Muscle layer of duodenum (tissue), 2 donors: ENCODE measurements at regions not wholly inside any gene's neighbourhood (a gene's known extent, or its start where the extent isn't known, plus 50 kb on each side); places are given as distances from the start of the nearest gene placed in this dataset.

Experiments
- H3K27ac ChIP-seq: one replicate; pipeline ENCODE4 v1.7.0; 2013; ENCODE audit warnings: mild to moderate bottlenecking, low read length
- H3K27me3 ChIP-seq: one replicate; pipeline ENCODE4 v1.7.0; 2013; ENCODE audit warnings: low read depth, mild to moderate bottlenecking, control low read depth, low read length
- H3K36me3 ChIP-seq, 2 donors: one replicate each; pipeline ENCODE4 v1.7.0; 2013; ENCODE audit warnings: low read length in 2 of 2, control low read depth in 1 of 2, mild to moderate bottlenecking in 1 of 2; ENCODE audit not compliant: insufficient read depth in 2 of 2, control insufficient read depth in 1 of 2
- H3K4me1 ChIP-seq, 2 donors: one replicate each; pipeline ENCODE4 v1.7.0; 2013; ENCODE audit warnings: low read length in 2 of 2, mild to moderate bottlenecking in 2 of 2, control low read depth in 1 of 2, moderate library complexity in 1 of 2; ENCODE audit not compliant: insufficient read depth in 2 of 2, control insufficient read depth in 1 of 2
- H3K4me3 ChIP-seq, 2 donors: one replicate each; pipeline ENCODE4 v1.7.0; 2013; ENCODE audit warnings: low read length in 2 of 2, low read depth in 1 of 2, mild to moderate bottlenecking in 1 of 2
- H3K9me3 ChIP-seq, 2 donors: one replicate each; pipeline ENCODE4 v1.7.0; 2013; ENCODE audit warnings: low read length in 2 of 2, control low read depth in 1 of 2, mild to moderate bottlenecking in 1 of 2; ENCODE audit not compliant: control insufficient read depth in 1 of 2
- donor health status: healthy.

- Histone ChIP-seq H3K27ac (no peak overlapping the region), H3K4me1 (no peaks in the 10 kb centered on the region), H3K36me3 (no peaks in the 10 kb centered on the region), H3K27me3 (no peaks in the 10 kb centered on the region), H3K4me3 (no peak overlapping the region), H3K9me3 (peaks cover 0 to 8% of the 10 kb centered on the region in 2 donors)
Measured at GRCh38 chr6:68575765-68576439, 59.2 kb upstream of the ADGRB3 start.

- H3K4me3 ChIP-seq, result no peak overlapping the region
- H3K4me1 ChIP-seq, result no peaks in the 10 kb centered on the region
- no peaks in the 10 kb centered on the region for H3K36me3 ChIP-seq
- H3K27ac ChIP-seq, result no peak overlapping the region
- H3K9me3 ChIP-seq, result peaks cover 0 to 11% of the 10 kb centered on the region in 2 donors
- H3K27me3 ChIP-seq, result no peaks in the 10 kb centered on the region
Measured at GRCh38 chr6:68572975-68573374, 62.1 kb upstream of the ADGRB3 start.

- peaks cover 0 to 12% of the 10 kb centered on the region in 2 donors for H3K9me3 ChIP-seq
- H3K4me1 ChIP-seq, result no peaks in the 10 kb centered on the region
- no peak overlapping the region for H3K4me3 ChIP-seq
- H3K27me3 ChIP-seq, result no peaks in the 10 kb centered on the region
- no peak overlapping the region for H3K27ac ChIP-seq
- H3K36me3 ChIP-seq, result no peaks in the 10 kb centered on the region
Measured at GRCh38 chr6:68572525-68572924, 62.6 kb upstream of the ADGRB3 start.

GRCh38 chr6:68559716-68560115 is 75.4 kb upstream of the ADGRB3 start:
- Histone ChIP-seq H3K27ac (no peak overlapping the region), H3K36me3 (no peaks in the 10 kb centered on the region), H3K9me3 (no peaks in the 10 kb centered on the region), H3K27me3 (no peaks in the 10 kb centered on the region), H3K4me1 (no peaks in the 10 kb centered on the region), H3K4me3 (no peak overlapping the region)

- H3K27ac ChIP-seq, result no peak overlapping the region
- H3K27me3 ChIP-seq, result no peaks in the 10 kb centered on the region
- H3K4me3 ChIP-seq, result no peak overlapping the region
- H3K36me3 ChIP-seq, result no peaks in the 10 kb centered on the region
- no peaks in the 10 kb centered on the region for H3K9me3 ChIP-seq
- no peaks in the 10 kb centered on the region for H3K4me1 ChIP-seq
Measured at GRCh38 chr6:68559070-68559469, 76.0 kb upstream of the ADGRB3 start.

- no peak overlapping the region for H3K27ac ChIP-seq
- no peaks in the 10 kb centered on the region for H3K27me3 ChIP-seq
- H3K4me3 ChIP-seq, result no peak overlapping the region
- no peaks in the 10 kb centered on the region for H3K36me3 ChIP-seq
- H3K4me1 ChIP-seq, result no peaks in the 10 kb centered on the region
- peaks cover 0 to 3% of the 10 kb centered on the region in 2 donors for H3K9me3 ChIP-seq
Measured at GRCh38 chr6:68546620-68547019, 88.5 kb upstream of the ADGRB3 start.

GRCh38 chr6:68544450-68544849 is 90.6 kb upstream of the ADGRB3 start:
- Histone ChIP-seq H3K27ac (no peak overlapping the region), H3K4me1 (no peaks in the 10 kb centered on the region), H3K27me3 (no peaks in the 10 kb centered on the region), H3K9me3 (peaks cover 0 to 3% of the 10 kb centered on the region in 2 donors), H3K36me3 (no peaks in the 10 kb centered on the region), H3K4me3 (no peak overlapping the region)

GRCh38 chr6:68533339-68533795 is 101.7 kb upstream of the ADGRB3 start:
- no peaks in the 10 kb centered on the region for H3K4me1 ChIP-seq
- no peaks in the 10 kb centered on the region for H3K9me3 ChIP-seq
- no peaks in the 10 kb centered on the region for H3K36me3 ChIP-seq
- H3K27ac ChIP-seq, result no peak overlapping the region
- H3K4me3 ChIP-seq, result no peak overlapping the region
- H3K27me3 ChIP-seq, result no peaks in the 10 kb centered on the region

GRCh38 chr6:68527691-68528090 is 107.4 kb upstream of the ADGRB3 start:
- H3K27ac ChIP-seq, result no peak overlapping the region
- no peaks in the 10 kb centered on the region for H3K27me3 ChIP-seq
- H3K4me1 ChIP-seq, result no peaks in the 10 kb centered on the region
- H3K36me3 ChIP-seq, result no peaks in the 10 kb centered on the region
- no peak overlapping the region for H3K4me3 ChIP-seq
- peaks cover 0 to 8% of the 10 kb centered on the region in 2 donors for H3K9me3 ChIP-seq

- no peaks in the 10 kb centered on the region for H3K27me3 ChIP-seq
- H3K4me1 ChIP-seq, result no peaks in the 10 kb centered on the region
- H3K27ac ChIP-seq, result no peak overlapping the region
- no peak overlapping the region for H3K4me3 ChIP-seq
- no peaks in the 10 kb centered on the region for H3K9me3 ChIP-seq
- H3K36me3 ChIP-seq, result no peaks in the 10 kb centered on the region
Measured at GRCh38 chr6:68506911-68507310, 128.2 kb upstream of the ADGRB3 start.

- Histone ChIP-seq H3K36me3 (no peaks in the 10 kb centered on the region), H3K4me1 (no peaks in the 10 kb centered on the region), H3K4me3 (no peak overlapping the region), H3K27me3 (no peaks in the 10 kb centered on the region), H3K9me3 (no peaks in the 10 kb centered on the region), H3K27ac (no peak overlapping the region)
Measured at GRCh38 chr6:68502946-68503345, 132.1 kb upstream of the ADGRB3 start.

GRCh38 chr6:68497927-68498326 is 137.2 kb upstream of the ADGRB3 start:
- Histone ChIP-seq H3K27me3 (no peaks in the 10 kb centered on the region), H3K9me3 (peaks cover 0 to 5% of the 10 kb centered on the region in 2 donors)

More at GRCh38 chr6:68497927-68498326, 137.2 kb upstream of the ADGRB3 start:
- H3K4me3 ChIP-seq, result no peak overlapping the region
- no peaks in the 10 kb centered on the region for H3K36me3 ChIP-seq
- no peak overlapping the region for H3K27ac ChIP-seq
- H3K4me1 ChIP-seq, result no peaks in the 10 kb centered on the region
